Lung (tissue), 11 donors: ENCODE measurements at regions not wholly inside any gene's neighbourhood (a gene's known extent, or its start where the extent isn't known, plus 50 kb on each side); places are given as distances from the start of the nearest gene placed in this dataset.

Experiments used
- ATAC-seq: fragments of 200-7000 bp; cut with Tn5 transposase; one replicate; pipeline ENCODE4 v1.9.1; 2020; ENCODE audit warnings: moderate number of reproducible peaks; ENCODE audit not compliant: insufficient read depth, low FRiP score
- DNase-seq, 3 donors: peaks; one replicate each; pipeline ENCODE4 v3.0.0-alpha.2; 2013 to 2017
- H3K27ac ChIP-seq, 2 donors: one replicate each; pipeline ENCODE4 v1.5.1; 2013; ENCODE audit warnings: mild to moderate bottlenecking in 2 of 2, moderate library complexity in 2 of 2, control low read depth in 1 of 2, inconsistent platforms in 1 of 2, low read depth in 1 of 2, low read length in 1 of 2
- H3K27me3 ChIP-seq, 3 donors: one replicate each; pipeline ENCODE4 v1.5.1; 2013; ENCODE audit warnings: low read length in 2 of 3; ENCODE audit not compliant: control insufficient read depth in 3 of 3, insufficient read depth in 3 of 3
- H3K36me3 ChIP-seq, 4 donors: one replicate each; pipeline ENCODE4 v1.5.1; 2013; ENCODE audit warnings: low read length in 4 of 4, mild to moderate bottlenecking in 1 of 4, moderate library complexity in 1 of 4; ENCODE audit not compliant: control insufficient read depth in 4 of 4, insufficient read depth in 4 of 4
- H3K4me1 ChIP-seq, 5 donors: one replicate each; pipeline ENCODE4 v1.5.1; 2013; ENCODE audit warnings: low read length in 5 of 5, mild to moderate bottlenecking in 2 of 5, moderate library complexity in 1 of 5; ENCODE audit not compliant: control insufficient read depth in 5 of 5, insufficient read depth in 5 of 5
- H3K4me3 ChIP-seq: one replicate; pipeline ENCODE4 v1.5.1; 2013; ENCODE audit warnings: mild to moderate bottlenecking, control low read depth, moderate library complexity
- H3K9ac ChIP-seq, 2 donors: one replicate each; pipeline ENCODE4 v1.5.1; 2013; ENCODE audit warnings: low read length in 2 of 2, control low read depth in 1 of 2; ENCODE audit not compliant: insufficient read depth in 1 of 2
- H3K9me3 ChIP-seq, 4 donors: one replicate each; pipeline ENCODE4 v1.5.1; 2013; ENCODE audit warnings: low read length in 3 of 4, mild to moderate bottlenecking in 1 of 4, moderate library complexity in 1 of 4; ENCODE audit not compliant: control insufficient read depth in 4 of 4, insufficient read depth in 3 of 4
- WGBS, 2 donors: extraction: QIAGEN DNeasy Blood & Tissue Kit; methylation state at CpG; one replicate each; pipeline ENCODE4 v1.1.7; 2013; 5-methylcytosine and 5-hydroxymethylcytosine counted together
- TF ChIP-seq, protein P1 (sequence below): IDR thresholded peaks from 2 replicates; pipeline ENCODE4 v1.5.1; 2012; ENCODE audit warnings: mild to moderate bottlenecking; ENCODE audit errors: control extremely low read depth, extremely low read depth
- donor health status: control.
- donor health status: control.
- donor health status: Bipolar disorder and iron deficiency.
- donor health status: healthy.
- donor health status: DM: yes; HTN: yes; CAD: no.

GRCh38 chr22:45067731-45068130 is 57.9 kb upstream of the PHF21B start:
- no peaks in the 10 kb centered on the region for H3K4me1 ChIP-seq
- TF ChIP-seq, protein P1, sequence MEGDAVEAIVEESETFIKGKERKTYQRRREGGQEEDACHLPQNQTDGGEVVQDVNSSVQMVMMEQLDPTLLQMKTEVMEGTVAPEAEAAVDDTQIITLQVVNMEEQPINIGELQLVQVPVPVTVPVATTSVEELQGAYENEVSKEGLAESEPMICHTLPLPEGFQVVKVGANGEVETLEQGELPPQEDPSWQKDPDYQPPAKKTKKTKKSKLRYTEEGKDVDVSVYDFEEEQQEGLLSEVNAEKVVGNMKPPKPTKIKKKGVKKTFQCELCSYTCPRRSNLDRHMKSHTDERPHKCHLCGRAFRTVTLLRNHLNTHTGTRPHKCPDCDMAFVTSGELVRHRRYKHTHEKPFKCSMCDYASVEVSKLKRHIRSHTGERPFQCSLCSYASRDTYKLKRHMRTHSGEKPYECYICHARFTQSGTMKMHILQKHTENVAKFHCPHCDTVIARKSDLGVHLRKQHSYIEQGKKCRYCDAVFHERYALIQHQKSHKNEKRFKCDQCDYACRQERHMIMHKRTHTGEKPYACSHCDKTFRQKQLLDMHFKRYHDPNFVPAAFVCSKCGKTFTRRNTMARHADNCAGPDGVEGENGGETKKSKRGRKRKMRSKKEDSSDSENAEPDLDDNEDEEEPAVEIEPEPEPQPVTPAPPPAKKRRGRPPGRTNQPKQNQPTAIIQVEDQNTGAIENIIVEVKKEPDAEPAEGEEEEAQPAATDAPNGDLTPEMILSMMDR: no peak
- ATAC-seq: no peak
- H3K4me3 ChIP-seq: no peak overlapping the region
- no peak for DNase-seq
- no peak overlapping the region for H3K27ac ChIP-seq
- WGBS, 2 donors: 86 to 100% methylated on average over 1 of the region's 1 CpG
- H3K27me3 ChIP-seq: peaks cover 0 to 4% (median 2%) of the 10 kb centered on the region in 3 donors
- no peaks in the 10 kb centered on the region for H3K36me3 ChIP-seq
- H3K9ac ChIP-seq: no peak overlapping the region
- peaks cover 0 to 12% (median 2%) of the 10 kb centered on the region in 4 donors for H3K9me3 ChIP-seq

GRCh38 chr22:45069925-45070324 is 60.1 kb upstream of the PHF21B start:
- peaks cover 0 to 12% (median 2%) of the 10 kb centered on the region in 4 donors for H3K9me3 ChIP-seq
- no peak overlapping the region for H3K9ac ChIP-seq
- H3K4me1 ChIP-seq: no peaks in the 10 kb centered on the region
- H3K27ac ChIP-seq: no peak overlapping the region
- DNase-seq (no peak), ATAC-seq (no peak)
- H3K4me3 ChIP-seq: no peak overlapping the region
- H3K27me3 ChIP-seq: peaks cover 0 to 4% (median 2%) of the 10 kb centered on the region in 3 donors
- WGBS, 2 donors: 78 to 94% methylated on average over 5 of the region's 5 CpGs
- TF ChIP-seq, protein P1: no peak
- no peaks in the 10 kb centered on the region for H3K36me3 ChIP-seq

DNA sequence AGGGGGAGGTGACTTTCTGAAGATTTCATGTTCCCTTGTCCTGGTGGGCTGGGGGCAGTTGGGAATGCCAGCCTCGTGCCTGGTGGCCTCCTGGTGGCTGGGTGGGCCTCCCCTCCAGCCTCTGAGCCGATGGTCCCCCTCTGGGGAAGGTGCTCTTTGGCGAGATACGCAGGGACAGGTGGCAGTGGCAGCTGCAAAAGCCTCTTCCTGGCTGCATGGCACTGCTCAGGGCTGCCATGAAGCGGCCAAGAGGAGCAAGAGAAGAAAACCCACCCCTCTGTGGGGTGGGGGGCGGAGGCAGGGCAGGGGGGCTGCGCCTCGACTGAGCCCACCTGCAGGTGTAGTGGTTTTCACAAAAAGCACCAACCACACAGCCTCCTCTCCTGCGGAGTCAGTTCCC is 61.8 kb upstream of the PHF21B start:
- TF ChIP-seq, protein P1: no peak
- WGBS, 2 donors: 57 to 62% methylated on average over 9 of the region's 9 CpGs
- Histone ChIP-seq H3K9ac (no peak overlapping the region), H3K4me3 (no peak overlapping the region), H3K27me3 (peaks cover 2 to 6% (median 4%) of the 10 kb centered on the region in 3 donors), H3K9me3 (peaks cover 0 to 12% (median 2%) of the 10 kb centered on the region in 4 donors), H3K27ac (no peak overlapping the region), H3K36me3 (no peaks in the 10 kb centered on the region), H3K4me1 (no peaks in the 10 kb centered on the region)
- DNase-seq: no peak
- ATAC-seq: no peak

DNA sequence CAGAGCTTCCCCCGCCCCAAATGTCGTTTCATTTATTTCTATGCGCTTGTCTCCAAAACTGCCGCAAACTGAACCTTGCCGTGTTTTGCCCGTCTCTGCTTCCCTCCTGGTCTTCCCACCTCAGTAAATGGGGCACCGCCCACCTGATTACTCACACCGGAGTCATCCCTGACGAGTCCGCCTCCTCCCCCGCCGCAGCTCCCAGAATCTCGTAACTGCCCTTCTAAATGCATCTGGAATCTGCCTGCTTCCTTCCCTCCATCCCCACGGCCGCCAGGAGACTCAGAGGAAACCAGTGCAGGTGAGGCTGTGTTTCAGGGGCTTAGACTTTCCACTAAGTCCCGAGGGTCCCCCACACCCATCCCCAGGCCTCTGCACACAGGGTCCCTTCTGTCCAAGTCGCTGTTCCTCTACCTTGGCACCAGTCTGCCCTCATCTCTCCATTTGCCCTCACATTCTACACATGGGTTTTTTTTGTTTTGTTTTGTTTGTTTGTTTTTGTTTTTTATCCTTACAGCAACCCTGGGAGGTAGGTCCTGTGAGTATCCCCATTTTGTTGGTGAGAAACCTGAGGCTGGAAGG is 62.6 kb upstream of the PHF21B start:
- Histone ChIP-seq H3K27ac (no peak overlapping the region), H3K9me3 (peaks cover 0 to 12% (median 2%) of the 10 kb centered on the region in 4 donors), H3K4me3 (no peak overlapping the region), H3K9ac (no peak overlapping the region), H3K27me3 (peaks cover 4 to 11% (median 10%) of the 10 kb centered on the region in 3 donors), H3K4me1 (no peaks in the 10 kb centered on the region), H3K36me3 (no peaks in the 10 kb centered on the region)
- TF ChIP-seq, protein P1: no peak
- 31 to 35% methylated on average over 17 of the region's 17 CpGs for WGBS, 2 donors
- ATAC-seq (no peak), DNase-seq (no peak)
